SIG-M5 treated with dmso at 0.1 percent for 504 hours (cell line): ENCODE measurements at regions not wholly inside any gene's neighbourhood (a gene's known extent, or its start where the extent isn't known, plus 50 kb on each side); places are given as distances from the start of the nearest gene placed in this dataset.

Experiments used
- DNase-seq: peaks from one replicate; lab custom pipeline; 2025; ENCODE audit not compliant: unreplicated experiment; lab: John Stamatoyannopoulos, UW

DNA sequence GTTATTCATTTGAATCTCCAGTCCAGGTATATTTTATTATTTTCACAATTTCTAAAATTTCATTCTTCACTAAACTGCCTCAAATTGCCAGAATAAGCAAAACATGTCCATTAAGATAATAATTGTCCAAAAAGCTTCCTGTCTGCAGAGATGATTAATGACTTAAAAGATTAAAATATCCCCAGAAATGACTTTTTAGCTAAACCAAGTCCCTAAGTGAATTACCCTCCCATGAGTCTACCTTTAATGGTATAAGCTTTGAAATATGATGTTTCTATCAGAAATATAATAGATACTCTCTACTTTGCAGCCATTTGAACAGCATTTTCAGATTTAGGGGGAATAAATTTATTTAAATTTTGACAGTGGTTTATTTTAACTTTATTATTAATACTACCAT, 289.2 kb upstream of the EMCN start:
- no peak for DNase-seq

- no peak for DNase-seq
Observed at GRCh38 chr4:100805538-100805937, 287.7 kb upstream of the EMCN start.

- DNase-seq = no peak
Observed at GRCh38 chr4:100804576-100805360, 286.9 kb upstream of the EMCN start.

DNA sequence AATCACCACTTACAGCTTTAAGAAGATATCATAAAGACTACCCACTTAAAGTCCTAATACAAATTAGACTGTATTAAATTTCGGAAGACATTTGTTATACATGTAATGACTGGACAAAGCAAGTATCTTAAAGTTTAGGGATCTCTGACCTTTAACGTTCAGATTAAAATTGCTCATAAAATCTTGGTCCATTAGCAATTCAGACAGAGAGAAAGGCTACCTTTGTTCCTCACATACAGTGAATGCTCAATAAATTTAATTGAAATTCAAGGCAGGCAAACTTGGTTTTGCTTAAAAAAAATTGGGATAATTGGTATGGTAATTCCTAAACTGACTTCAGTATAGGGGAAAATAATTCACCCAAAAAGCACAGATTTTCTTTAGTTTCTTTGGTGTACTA, 285.9 kb upstream of the EMCN start:
- no peak for DNase-seq

GRCh38 chr4:100799761-100800539, 282.1 kb upstream of the EMCN start:
- no peak for DNase-seq

DNA sequence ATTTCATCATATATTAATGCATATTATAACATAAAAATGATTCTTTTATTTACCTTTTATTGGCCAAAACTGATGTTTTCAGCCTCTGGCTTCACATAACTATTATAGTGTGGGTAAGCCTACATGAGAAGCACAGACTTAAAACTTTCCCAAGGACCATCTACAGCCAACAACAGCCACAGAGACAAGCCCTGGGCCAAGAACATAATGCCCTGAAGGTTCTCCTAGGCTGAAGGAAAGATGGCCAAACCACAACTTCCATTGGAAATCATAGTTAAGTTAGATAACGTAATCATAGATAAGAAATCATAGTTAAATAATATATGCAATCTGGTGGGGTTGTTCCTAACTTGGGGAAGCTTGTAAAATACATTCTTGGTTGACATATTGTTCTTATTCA, 280.0 kb upstream of the EMCN start:
- no peak for DNase-seq

DNA sequence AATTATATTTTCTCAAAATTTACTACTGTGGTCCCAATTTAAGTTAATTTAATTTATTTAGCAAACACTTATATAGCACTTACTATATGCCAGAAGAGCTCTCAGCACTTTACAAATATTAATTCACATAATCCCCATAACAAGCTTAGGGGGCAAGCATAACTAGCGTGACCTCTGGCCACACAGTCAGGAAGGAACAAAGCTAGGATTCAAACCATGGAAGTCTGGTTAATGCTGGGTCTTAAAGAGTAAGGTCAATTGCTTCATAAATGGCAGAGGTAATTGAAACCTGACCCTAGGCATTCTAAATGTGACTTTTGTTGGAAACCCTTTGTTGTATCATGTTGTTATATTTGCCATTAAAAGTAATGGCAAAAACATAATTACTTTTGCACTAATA, 279.5 kb upstream of the EMCN start:
- DNase-seq = no peak

DNA sequence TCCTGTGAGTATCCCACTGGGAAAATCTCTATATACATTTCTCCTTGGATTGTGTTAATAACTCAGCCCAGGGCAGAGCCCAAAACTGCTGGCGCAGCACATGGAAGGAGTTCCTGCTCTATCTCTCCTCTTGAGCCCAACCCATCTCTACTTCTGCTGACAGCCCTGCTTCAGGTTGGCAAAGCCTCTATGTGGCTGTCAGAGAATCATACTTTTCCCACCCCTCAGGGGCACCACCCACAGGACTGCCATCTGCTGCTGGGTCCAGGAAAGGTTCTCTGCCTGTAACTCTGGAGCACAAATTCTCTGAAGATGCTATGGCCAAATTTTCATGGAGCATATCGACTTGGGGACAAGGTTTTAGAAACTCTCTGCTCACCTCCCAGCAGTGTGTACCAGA, 278.5 kb upstream of the EMCN start:
- no peak for DNase-seq

GRCh38 chr4:100795581-100795980, 277.8 kb upstream of the EMCN start:
- DNase-seq = no peak

DNA sequence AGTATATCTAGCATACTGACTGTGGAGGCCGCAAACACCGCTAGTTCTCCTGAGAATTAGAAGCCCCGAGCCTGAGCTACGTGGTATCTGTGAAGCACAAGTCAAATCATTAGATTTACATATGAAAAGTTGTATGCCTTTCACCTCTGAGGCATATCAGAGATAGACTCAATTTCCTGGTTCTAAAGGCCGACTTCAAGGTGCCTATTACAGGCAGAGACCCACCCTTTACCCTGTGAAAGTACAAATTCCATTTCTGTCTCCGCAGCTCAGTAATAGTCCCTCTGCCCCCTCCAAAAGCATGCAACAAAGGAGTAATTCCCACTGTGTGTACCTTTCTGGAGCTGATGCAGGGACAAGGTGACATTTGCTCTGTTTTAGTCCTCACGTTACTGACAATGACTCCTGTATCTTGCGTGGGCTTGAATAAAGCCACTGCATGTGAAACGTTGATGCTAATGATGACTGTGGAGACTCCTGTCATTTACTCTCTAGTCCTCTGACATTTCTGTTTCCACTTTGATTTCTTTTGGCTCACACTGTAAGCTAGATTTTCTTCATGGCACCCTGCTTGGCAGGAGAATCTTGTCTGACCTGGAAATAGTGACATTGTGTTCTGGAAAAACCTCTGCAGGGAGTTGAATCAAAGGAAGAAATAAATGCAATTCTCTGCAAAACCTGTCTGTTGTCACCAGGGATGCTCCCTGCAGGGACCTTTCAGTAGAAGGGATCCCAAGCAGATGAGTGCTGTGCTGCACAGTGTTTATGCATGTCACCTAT, 273.2 kb upstream of the EMCN start:
- no peak for DNase-seq

DNA sequence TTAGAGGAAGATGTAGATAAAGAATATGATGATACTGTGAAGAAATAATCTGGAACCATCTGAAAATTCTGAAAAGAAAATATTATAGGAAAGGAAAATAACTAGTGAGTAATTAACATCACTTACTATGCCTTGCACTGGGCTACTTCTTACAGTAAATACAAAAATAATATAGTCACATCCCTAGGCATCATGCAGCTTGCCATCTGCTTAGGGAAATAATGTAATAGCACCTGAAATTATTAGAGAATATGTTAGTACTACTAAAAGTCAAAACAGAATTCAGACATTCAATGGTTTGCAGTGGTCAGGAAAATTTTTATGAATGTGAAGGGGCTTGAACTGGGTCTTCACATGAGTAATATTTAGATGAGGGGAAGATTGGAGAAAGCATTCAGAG, 272.2 kb upstream of the EMCN start:
- DNase-seq = no peak

DNA sequence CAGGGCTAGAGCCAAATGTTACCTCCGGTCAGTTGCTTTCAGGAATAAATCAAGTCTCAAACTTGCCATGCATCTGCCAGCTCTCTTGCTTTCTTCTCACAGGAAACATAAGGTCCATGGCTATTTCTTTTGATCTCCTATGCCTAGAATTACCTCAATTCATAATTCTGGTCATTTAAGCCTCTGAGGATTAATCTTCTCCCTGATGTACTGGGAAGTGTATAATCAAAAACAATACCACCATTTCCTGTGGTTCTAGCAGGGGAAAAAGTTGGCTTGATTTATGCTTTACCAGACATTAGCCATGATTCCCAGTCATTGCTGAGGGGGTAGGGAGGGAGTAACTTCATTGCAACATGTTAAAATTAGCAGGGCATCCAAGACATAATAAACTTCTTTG, 268.7 kb upstream of the EMCN start:
- no peak for DNase-seq

DNA sequence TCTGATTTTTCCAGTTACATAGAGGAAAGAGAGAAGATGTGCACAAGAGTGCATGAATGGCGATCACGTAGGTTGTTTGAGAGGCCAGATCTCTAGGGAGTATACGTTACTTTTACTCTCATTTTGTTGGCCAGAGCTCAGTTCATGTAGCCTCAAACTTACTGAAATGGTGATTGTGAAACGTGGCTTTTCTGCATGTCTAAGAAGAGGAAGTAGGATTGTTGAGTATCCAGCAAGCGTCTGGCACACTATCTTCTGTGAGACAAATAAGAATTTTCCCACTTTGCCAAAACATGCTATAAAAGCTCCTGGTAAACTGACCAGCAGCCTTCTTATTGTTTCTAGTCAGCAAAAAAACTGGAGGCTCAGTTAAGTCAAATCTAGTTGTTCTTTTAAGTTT, 264.5 kb upstream of the EMCN start:
- DNase-seq = peak; percentile 72

DNA sequence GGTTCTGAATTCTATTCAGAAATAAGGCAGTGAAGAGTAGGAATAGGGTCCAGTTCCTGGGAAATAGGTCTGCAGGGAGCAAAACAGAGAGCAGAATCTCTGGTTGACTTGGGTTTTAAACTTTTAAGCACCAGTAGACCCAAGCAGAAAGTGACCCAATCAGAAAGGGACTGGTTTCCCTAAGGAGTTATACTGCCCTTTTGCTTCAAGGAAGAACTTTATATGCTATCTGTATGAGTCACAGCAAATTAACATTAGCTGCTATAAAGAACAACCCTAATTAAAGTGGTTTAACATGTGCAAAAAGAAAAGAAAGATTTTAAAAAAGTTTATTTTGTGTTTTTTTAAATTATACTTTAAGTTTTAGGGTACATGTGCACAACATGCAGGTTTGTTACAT, 263.6 kb upstream of the EMCN start:
- no peak for DNase-seq

DNA sequence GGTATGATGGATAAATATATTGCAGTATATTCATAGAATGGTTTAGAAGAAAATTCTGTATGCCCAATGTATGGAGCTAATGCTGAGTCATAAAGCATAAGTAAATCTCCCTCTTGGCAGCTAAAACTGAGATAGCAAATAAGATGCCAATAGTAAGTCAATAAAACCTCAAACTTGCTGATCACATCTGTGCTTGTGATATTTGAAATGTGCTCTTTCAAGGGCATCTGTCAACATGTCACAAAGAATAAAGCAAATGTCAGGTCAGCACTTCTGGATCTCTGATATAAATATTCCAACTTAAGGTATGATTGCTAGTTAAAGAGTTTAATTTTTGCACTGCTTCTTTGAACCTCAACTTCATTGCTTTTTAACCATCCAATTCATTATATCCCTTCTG, 262.3 kb upstream of the EMCN start:
- no peak for DNase-seq

DNA sequence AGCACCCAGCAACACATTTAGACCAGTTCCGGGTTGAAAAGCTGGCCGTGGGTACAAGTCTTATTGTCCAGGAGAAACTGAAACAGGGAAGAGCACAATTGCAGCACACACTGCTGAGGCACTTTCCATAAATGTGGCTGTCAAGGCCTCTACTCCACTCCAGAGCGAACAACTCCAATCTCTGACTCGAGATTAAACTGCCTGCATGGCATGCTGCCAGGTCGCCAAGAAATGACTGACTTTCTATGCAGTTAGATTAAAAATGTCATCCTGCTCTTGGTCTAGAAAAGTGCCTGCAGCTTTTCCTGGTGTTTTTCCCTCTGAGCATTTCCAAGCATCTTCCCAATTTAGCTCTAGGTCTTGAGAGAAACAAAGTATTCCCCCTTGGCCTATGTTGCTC, 260.6 kb upstream of the EMCN start:
- DNase-seq = no peak

- DNase-seq = no peak
Observed at GRCh38 chr4:100762738-100763137, 244.9 kb upstream of the EMCN start.

GRCh38 chr4:100754751-100755150, 236.9 kb upstream of the EMCN start:
- peak; percentile 72 for DNase-seq

- no peak for DNase-seq
Observed at GRCh38 chr4:100746141-100746739, 228.4 kb upstream of the EMCN start.

DNA sequence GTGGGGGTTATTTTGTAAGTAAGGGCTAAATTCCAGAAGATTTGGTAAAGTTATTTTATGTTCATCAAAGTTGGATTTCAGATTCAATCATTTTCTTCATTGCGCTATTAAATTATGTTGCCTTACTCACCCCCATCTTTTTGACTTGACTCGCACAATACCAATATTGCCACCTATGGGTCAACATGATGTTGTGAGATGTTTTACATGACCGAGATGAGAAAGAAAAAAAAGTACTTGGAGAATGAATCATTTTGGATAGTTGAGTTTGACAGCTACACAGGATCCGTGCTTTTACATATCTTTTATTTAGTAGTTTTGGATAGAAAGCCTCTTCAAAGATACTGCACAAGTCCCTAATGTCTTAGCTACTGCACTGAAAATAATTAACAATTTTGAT, 224.2 kb upstream of the EMCN start:
- DNase-seq = peak; percentile 33

DNA sequence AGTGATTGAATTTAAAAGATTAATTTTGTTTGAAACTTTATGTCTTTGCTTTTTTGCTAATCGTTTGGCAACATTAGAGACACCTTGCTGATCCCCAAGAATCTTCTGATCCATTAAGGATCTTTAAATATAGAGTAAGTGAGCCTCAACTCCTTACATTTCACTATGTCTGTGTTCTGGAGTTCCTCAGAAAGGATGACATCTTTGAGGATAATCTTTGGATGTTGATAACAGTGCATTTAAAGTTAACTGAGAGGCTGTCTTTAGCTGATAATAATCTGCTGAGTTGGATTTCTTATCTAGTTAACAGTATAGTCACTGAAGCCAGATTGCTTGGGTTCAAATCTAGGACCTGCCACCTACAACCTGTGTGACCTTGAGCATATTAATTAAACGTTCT, 221.6 kb upstream of the EMCN start:
- no peak for DNase-seq
